Endodermal cell (in vitro differentiated cells): ENCODE measurements at regions not wholly inside any gene's neighbourhood (a gene's known extent, or its start where the extent isn't known, plus 50 kb on each side); places are given as distances from the start of the nearest gene placed in this dataset.
A peak's percentile ranks its signal among the peaks of the same experiment; 100 is the strongest.

ENCODE experiments used
- DNase-seq: peaks from one replicate; pipeline ENCODE4 v3.0.0-alpha.2; 2017
- H3K27ac ChIP-seq: 2 replicates; pipeline ENCODE4 v1.5.1; 2013; ENCODE audit warnings: mild to moderate bottlenecking, low read depth, low read length, moderate library complexity
- H3K27me3 ChIP-seq: 2 replicates; pipeline ENCODE4 v1.6.1; 2013; ENCODE audit warnings: mild to moderate bottlenecking, low read length, moderate library complexity; ENCODE audit not compliant: insufficient read depth, control insufficient read depth, poor library complexity, severe bottlenecking
- H3K36me3 ChIP-seq: 2 replicates; pipeline ENCODE4 v1.7.0; 2013; ENCODE audit warnings: mild to moderate bottlenecking, low read length, moderate library complexity; ENCODE audit not compliant: control insufficient read depth, insufficient read depth
- H3K4me1 ChIP-seq: one replicate; pipeline ENCODE4 v1.7.0; 2013; ENCODE audit warnings: low read length; ENCODE audit not compliant: control insufficient read depth, insufficient read depth
- H3K4me3 ChIP-seq: 2 replicates; pipeline ENCODE4 v1.5.1; 2013; ENCODE audit warnings: mild to moderate bottlenecking, low read length, moderate library complexity
- H3K9ac ChIP-seq: 2 replicates; pipeline ENCODE4 v1.6.1; 2013; ENCODE audit warnings: mild to moderate bottlenecking, low read length, moderate library complexity; ENCODE audit not compliant: poor library complexity, severe bottlenecking; ENCODE audit errors: extremely low read depth
- H3K9me3 ChIP-seq: 2 replicates; pipeline ENCODE4 v1.6.1; 2013; ENCODE audit warnings: mild to moderate bottlenecking, low read length, moderate library complexity; ENCODE audit not compliant: control insufficient read depth
- H3K27ac Mint-ChIP-seq: 2 replicates; pipeline ENCODE4 v1.8.0; 2020; ENCODE audit warnings: mixed read lengths
- H3K27me3 Mint-ChIP-seq: 2 replicates; pipeline ENCODE4 v1.8.0; 2021; ENCODE audit warnings: mild to moderate bottlenecking, mixed read lengths; ENCODE audit not compliant: insufficient read depth
- H3K36me3 Mint-ChIP-seq: 2 replicates; pipeline ENCODE4 v1.8.0; 2020; ENCODE audit warnings: low read depth, mixed read lengths
- H3K4me1 Mint-ChIP-seq: 2 replicates; pipeline ENCODE4 v1.8.0; 2020; ENCODE audit warnings: mixed read lengths
- H3K4me3 Mint-ChIP-seq: 2 replicates; pipeline ENCODE4 v1.8.0; 2020; ENCODE audit warnings: mild to moderate bottlenecking, moderate library complexity, mixed read lengths
- H3K9me3 Mint-ChIP-seq: 2 replicates; pipeline ENCODE4 v1.8.0; 2020; ENCODE audit warnings: mild to moderate bottlenecking, mixed read lengths
- WGBS, 2 experiments: methylation state at CpG; one replicate each; pipeline versions ENCODE4 v1.1.5 to v1.1.7; 2013; ENCODE audit warnings: missing lambda C conversion rate in 2 of 2, mixed read lengths in 1 of 2; ENCODE audit not compliant: insufficient coverage in 1 of 2, insufficient read length in 1 of 2; 5-methylcytosine and 5-hydroxymethylcytosine counted together
- TF ChIP-seq, protein P1 (sequence below): fragments of 200-600 bp; sonication (generic); conservative IDR thresholded peaks from 2 replicates; pipeline ENCODE4 v1.5.0; 2021; ENCODE audit warnings: antibody characterized with exemption, mild to moderate bottlenecking

DNA sequence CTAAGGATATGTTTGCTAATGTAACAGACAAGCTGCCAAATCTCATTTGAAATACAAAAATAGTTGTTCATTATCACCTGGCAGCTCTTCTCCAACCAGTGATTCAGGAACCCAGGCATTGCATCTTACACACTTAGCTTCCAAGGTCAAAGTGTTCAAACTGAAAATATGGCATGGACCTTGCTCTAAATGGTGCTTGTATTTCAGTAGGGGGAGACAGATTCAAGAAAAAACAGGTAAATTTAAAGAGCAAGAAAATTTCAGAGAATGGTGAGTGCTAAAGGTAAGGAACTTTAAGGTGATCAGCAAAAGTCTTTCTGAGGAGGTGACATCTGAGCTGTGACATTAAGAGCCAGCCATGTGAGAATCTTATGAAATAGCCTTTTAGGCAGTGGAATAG is 82.8 kb upstream of the E2F8 start:
- Mint-ChIP-seq H3K27me3 (no peaks in the 10 kb centered on the region), H3K9me3 (no peaks in the 10 kb centered on the region), H3K36me3 (no peaks in the 10 kb centered on the region), H3K27ac (no peak overlapping the region), H3K4me3 (no peak overlapping the region), H3K4me1 (peaks cover 23% of the 10 kb centered on the region)
- no peak overlapping the region for H3K9ac ChIP-seq
- H3K36me3 ChIP-seq = no peaks in the 10 kb centered on the region
- no peaks in the 10 kb centered on the region for H3K9me3 ChIP-seq
- no peak for DNase-seq
- TF ChIP-seq, protein P1, sequence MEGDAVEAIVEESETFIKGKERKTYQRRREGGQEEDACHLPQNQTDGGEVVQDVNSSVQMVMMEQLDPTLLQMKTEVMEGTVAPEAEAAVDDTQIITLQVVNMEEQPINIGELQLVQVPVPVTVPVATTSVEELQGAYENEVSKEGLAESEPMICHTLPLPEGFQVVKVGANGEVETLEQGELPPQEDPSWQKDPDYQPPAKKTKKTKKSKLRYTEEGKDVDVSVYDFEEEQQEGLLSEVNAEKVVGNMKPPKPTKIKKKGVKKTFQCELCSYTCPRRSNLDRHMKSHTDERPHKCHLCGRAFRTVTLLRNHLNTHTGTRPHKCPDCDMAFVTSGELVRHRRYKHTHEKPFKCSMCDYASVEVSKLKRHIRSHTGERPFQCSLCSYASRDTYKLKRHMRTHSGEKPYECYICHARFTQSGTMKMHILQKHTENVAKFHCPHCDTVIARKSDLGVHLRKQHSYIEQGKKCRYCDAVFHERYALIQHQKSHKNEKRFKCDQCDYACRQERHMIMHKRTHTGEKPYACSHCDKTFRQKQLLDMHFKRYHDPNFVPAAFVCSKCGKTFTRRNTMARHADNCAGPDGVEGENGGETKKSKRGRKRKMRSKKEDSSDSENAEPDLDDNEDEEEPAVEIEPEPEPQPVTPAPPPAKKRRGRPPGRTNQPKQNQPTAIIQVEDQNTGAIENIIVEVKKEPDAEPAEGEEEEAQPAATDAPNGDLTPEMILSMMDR = peak; percentile 48
- H3K4me3 ChIP-seq = no peak overlapping the region
- H3K27ac ChIP-seq = no peak overlapping the region
- peaks cover 5% of the 10 kb centered on the region for H3K4me1 ChIP-seq
- H3K27me3 ChIP-seq = peaks cover 3% of the 10 kb centered on the region

DNA sequence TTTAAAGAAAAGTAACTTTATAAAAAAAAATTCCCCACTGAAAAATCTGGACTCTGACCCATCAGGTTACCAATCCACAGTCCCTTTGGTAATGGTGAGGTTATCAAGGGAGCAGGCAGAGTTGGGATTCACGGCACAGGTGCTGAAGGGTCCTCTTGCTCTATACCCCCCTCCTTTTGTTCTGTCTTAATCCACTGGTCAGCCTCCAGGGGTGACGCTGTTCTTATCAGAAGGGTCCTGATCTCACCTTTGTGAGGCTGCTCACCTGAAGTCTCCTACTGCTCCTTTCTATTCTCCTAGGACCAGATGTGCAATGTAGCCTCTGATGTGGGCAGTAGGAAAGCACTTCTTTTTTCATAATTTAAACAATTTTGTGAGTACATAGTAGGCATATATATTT is 80.6 kb upstream of the E2F8 start:
- Histone ChIP-seq H3K27ac (no peak overlapping the region), H3K27me3 (no peaks in the 10 kb centered on the region), H3K4me3 (no peak overlapping the region), H3K9ac (no peak overlapping the region), H3K36me3 (no peaks in the 10 kb centered on the region), H3K9me3 (no peaks in the 10 kb centered on the region), H3K4me1 (peaks cover 5% of the 10 kb centered on the region)
- peak; percentile 56 for DNase-seq
- no peak overlapping the region for H3K4me3 Mint-ChIP-seq
- H3K27me3 Mint-ChIP-seq = no peaks in the 10 kb centered on the region
- 66 to 100% methylated on average over 1 to 2 of the region's 2 CpGs for WGBS, 2 experiments
- H3K4me1 Mint-ChIP-seq = peaks cover 23% of the 10 kb centered on the region
- H3K27ac Mint-ChIP-seq = no peak overlapping the region
- H3K36me3 Mint-ChIP-seq = no peaks in the 10 kb centered on the region
- TF ChIP-seq, protein P1 = no peak
- H3K9me3 Mint-ChIP-seq = no peaks in the 10 kb centered on the region

DNA sequence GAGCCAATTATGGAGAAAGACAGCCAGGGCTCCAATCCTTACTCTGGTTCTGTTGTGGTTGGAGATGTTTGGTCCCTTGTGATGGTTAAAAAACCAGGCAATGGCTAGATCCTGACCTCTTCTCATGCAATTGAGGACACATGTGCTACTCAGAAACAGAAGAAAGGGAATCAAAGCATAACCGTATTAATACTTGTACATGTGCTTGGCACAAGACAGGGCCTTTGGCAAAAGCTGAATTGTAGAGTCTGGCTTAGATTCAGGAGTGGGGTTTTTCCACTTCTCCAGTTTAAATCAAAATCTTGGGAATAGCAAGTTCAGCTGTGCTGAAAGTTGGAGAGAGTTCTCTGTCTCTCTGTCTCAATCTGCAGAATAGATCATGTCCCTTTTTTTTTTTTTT is 80.1 kb upstream of the E2F8 start:
- Histone ChIP-seq H3K9ac (no peak overlapping the region), H3K36me3 (no peaks in the 10 kb centered on the region), H3K4me3 (no peak overlapping the region), H3K4me1 (peaks cover 5% of the 10 kb centered on the region), H3K9me3 (no peaks in the 10 kb centered on the region), H3K27me3 (no peaks in the 10 kb centered on the region), H3K27ac (no peak overlapping the region)
- no peaks in the 10 kb centered on the region for H3K36me3 Mint-ChIP-seq
- DNase-seq = no peak
- WGBS, 2 experiments = 83% methylated on average over 1 of the region's 1 CpG; no CpG with 5 or more reads in 1 of the 2 experiments
- H3K9me3 Mint-ChIP-seq = no peaks in the 10 kb centered on the region
- TF ChIP-seq, protein P1 = no peak
- H3K27me3 Mint-ChIP-seq = no peaks in the 10 kb centered on the region
- no peak overlapping the region for H3K4me3 Mint-ChIP-seq
- no peak overlapping the region for H3K27ac Mint-ChIP-seq
- peaks cover 23% of the 10 kb centered on the region for H3K4me1 Mint-ChIP-seq
